ENCODE measurements at regions not wholly inside any gene's neighbourhood (a gene's known extent, or its start where the extent isn't known, plus 50 kb on each side); places are given as distances from the start of the nearest gene placed in this dataset.

DNA sequence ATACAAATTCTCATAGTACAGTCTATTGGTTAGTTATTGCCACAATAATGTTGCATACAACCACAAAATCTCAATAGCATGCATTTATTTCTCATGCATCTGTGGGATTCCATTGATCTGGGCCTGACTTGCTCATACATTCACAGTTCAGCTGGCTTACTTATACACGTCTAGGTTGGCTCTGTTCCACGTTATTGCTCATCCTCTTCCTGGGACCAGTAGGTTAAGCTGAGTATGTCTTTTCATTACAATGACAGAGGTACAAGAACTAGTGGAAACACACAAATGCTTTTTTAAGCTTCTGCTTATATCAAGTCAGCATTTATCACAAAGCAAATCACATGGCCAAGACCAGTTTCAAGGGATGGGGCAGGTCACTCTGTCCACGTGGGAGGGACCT, 485.3 kb upstream of the BTBD3 start:
- no peaks in the 10 kb centered on the region for H3K79me2 ChIP-seq (ENCODE audit: low read length)
- no peaks in the 10 kb centered on the region for H3K9me2 ChIP-seq (replicated peaks; ENCODE audit: insufficient read depth, low read length)
- TF ChIP-seq EZH2phosphoT487 (IDR thresholded peaks at IDR 0.05; ENCODE audit: low read length) (no peak), CTCF (IDR thresholded peaks at IDR 0.05; ENCODE audit: low read length) (no peak), EZH2 (optimal IDR thresholded peaks at IDR 0.05; ENCODE audit: low read depth, low read length) (no peak)
- no peak overlapping the region for H2AFZ ChIP-seq (ENCODE audit: low read length)
- no peaks in the 10 kb centered on the region for H3F3A ChIP-seq (ENCODE audit: insufficient read depth, low read length)
- H3K9ac ChIP-seq (ENCODE audit: low read length): no peak overlapping the region
- H3K9me3 ChIP-seq (replicated peaks; ENCODE audit: insufficient read depth, low read length): no peaks in the 10 kb centered on the region
- H3K27ac ChIP-seq (ENCODE audit: low read length): no peak overlapping the region
- no peak for DNase-seq
- no peaks in the 10 kb centered on the region for H3K27me3 ChIP-seq (replicated peaks; ENCODE audit: insufficient read depth, low read length)
- no peak overlapping the region for H3K4me3 ChIP-seq (ENCODE audit: low read length)
- H4K20me1 ChIP-seq (ENCODE audit: insufficient read depth, low read length): no peaks in the 10 kb centered on the region
- no peak overlapping the region for H3K4me2 ChIP-seq (ENCODE audit: low read depth, low read length)
- H3K4me1 ChIP-seq (ENCODE audit: low read length): no peaks in the 10 kb centered on the region
- no peaks in the 10 kb centered on the region for H3K36me3 ChIP-seq (replicated peaks; ENCODE audit: insufficient read depth, low read length)

DNA sequence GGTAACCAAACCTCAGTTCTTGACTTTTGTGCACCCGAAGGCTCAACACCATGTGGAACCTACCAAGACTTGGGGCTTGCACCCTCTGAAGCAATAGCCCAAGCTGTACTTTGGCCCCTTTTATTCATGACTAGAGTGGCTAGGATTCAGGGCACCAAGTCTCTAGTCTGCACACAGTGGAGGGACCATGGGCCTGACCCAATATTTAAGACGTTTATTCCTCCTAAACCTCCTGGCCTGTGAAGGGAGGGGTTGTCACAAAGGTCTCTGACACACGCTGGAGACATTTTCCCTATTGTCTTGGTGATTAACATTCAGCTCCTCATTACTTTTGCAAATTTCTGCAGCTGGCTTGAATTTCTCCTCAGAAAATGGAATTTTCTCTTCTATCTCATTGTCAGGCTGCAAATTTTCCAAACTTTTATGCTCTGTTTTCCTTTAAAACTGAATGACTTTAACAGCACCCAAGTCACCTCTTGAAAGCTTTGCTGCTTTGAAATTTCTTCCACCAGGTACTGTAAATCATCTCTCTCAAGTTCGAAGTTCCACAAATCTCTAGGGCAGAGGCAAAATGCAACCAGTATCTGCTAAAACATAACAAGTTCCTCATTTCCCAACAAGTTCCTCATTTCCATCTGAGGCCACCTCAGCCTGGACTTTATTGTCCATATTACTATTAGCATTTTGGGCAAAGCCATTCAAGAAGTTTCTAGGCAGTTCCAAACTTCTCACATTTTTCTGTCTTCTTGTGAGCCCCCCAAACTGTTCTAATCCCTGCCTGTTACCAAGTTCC, 481.4 kb upstream of the BTBD3 start:
- H3K36me3 ChIP-seq (replicated peaks; ENCODE audit: insufficient read depth, low read length): no peaks in the 10 kb centered on the region
- H2AFZ ChIP-seq (ENCODE audit: low read length): no peak overlapping the region
- no peaks in the 10 kb centered on the region for H3K4me1 ChIP-seq (ENCODE audit: low read length)
- no peak overlapping the region for H3K4me3 ChIP-seq (ENCODE audit: low read length)
- no peaks in the 10 kb centered on the region for H4K20me1 ChIP-seq (ENCODE audit: insufficient read depth, low read length)
- no peak overlapping the region for H3K9ac ChIP-seq (ENCODE audit: low read length)
- H3K27me3 ChIP-seq (replicated peaks; ENCODE audit: insufficient read depth, low read length): no peaks in the 10 kb centered on the region
- no peak overlapping the region for H3K27ac ChIP-seq (ENCODE audit: low read length)
- no peak for DNase-seq
- no peaks in the 10 kb centered on the region for H3K9me3 ChIP-seq (replicated peaks; ENCODE audit: insufficient read depth, low read length)
- no peak for TF ChIP-seq EZH2phosphoT487 (IDR thresholded peaks at IDR 0.05; ENCODE audit: low read length)
- no peak for TF ChIP-seq EZH2 (optimal IDR thresholded peaks at IDR 0.05; ENCODE audit: low read depth, low read length)
- no peak for TF ChIP-seq CTCF (IDR thresholded peaks at IDR 0.05; ENCODE audit: low read length)
- H3F3A ChIP-seq (ENCODE audit: insufficient read depth, low read length): no peaks in the 10 kb centered on the region
- no peaks in the 10 kb centered on the region for H3K79me2 ChIP-seq (ENCODE audit: low read length)
- no peak overlapping the region for H3K4me2 ChIP-seq (ENCODE audit: low read depth, low read length)
- H3K9me2 ChIP-seq (replicated peaks; ENCODE audit: insufficient read depth, low read length): no peaks in the 10 kb centered on the region

DNA sequence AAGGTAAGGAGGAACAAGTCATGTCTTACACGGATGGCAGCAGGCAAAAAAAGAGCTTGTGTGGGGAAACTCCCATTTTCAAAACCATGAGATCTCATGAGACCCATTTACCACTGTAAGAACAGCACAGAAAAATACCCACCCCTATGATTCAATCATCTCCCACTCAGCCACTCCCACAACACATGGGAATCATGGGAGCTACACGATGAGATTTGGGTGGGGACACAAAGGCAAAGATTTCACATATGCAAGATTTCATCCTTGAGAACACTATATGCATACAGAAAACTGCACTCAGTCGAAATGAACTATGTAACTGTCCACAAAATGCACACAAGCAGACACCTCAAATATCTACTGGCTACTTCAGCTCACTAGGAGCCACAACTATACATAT, 480.6 kb upstream of the BTBD3 start:
- Histone ChIP-seq H3K9me2 (replicated peaks; ENCODE audit: insufficient read depth, low read length) (no peaks in the 10 kb centered on the region), H3K9me3 (replicated peaks; ENCODE audit: insufficient read depth, low read length) (no peaks in the 10 kb centered on the region), H4K20me1 (ENCODE audit: insufficient read depth, low read length) (no peaks in the 10 kb centered on the region), H3K79me2 (ENCODE audit: low read length) (no peaks in the 10 kb centered on the region), H3K27ac (ENCODE audit: low read length) (no peak overlapping the region), H3K36me3 (replicated peaks; ENCODE audit: insufficient read depth, low read length) (no peaks in the 10 kb centered on the region), H3K27me3 (replicated peaks; ENCODE audit: insufficient read depth, low read length) (no peaks in the 10 kb centered on the region), H3K4me3 (ENCODE audit: low read length) (no peak overlapping the region), H2AFZ (ENCODE audit: low read length) (no peak overlapping the region), H3K4me1 (ENCODE audit: low read length) (no peaks in the 10 kb centered on the region), H3K4me2 (ENCODE audit: low read depth, low read length) (no peak overlapping the region), H3K9ac (ENCODE audit: low read length) (no peak overlapping the region), H3F3A (ENCODE audit: insufficient read depth, low read length) (no peaks in the 10 kb centered on the region)
- no peak for TF ChIP-seq CTCF (IDR thresholded peaks at IDR 0.05; ENCODE audit: low read length)
- TF ChIP-seq EZH2phosphoT487 (IDR thresholded peaks at IDR 0.05; ENCODE audit: low read length): no peak
- TF ChIP-seq EZH2 (optimal IDR thresholded peaks at IDR 0.05; ENCODE audit: low read depth, low read length): no peak
- no peak for DNase-seq
